Thyroid gland (tissue), 4 donors: ENCODE measurements at regions not wholly inside any gene's neighbourhood (a gene's known extent, or its start where the extent isn't known, plus 50 kb on each side); places are given as distances from the start of the nearest gene placed in this dataset.
A peak's percentile ranks its signal among the peaks of the same experiment; 100 is the strongest.

Experiments used
- DNase-seq, 2 donors: peaks; one replicate each; pipeline ENCODE4 v3.0.0-alpha.2; 2019
- H3K27ac ChIP-seq, 3 donors: fragments of 200-600 bp; sonication (generic); 1 replicate in 2 of 3; 2 replicates in 1 of 3; pipeline ENCODE4 v1.5.1; 2016 to 2019; ENCODE audit warnings: mild to moderate bottlenecking in 1 of 3, moderate library complexity in 1 of 3
- H3K27me3 ChIP-seq: fragments of 200-600 bp; sonication (generic); one replicate; pipeline ENCODE4 v1.5.1; 2019
- H3K36me3 ChIP-seq, 2 donors: fragments of 200-600 bp; sonication (generic); one replicate each; pipeline ENCODE4 v1.5.1; 2016 to 2019
- H3K4me1 ChIP-seq, 2 donors: fragments of 200-600 bp; sonication (generic); one replicate each; pipeline ENCODE4 v1.5.1; 2017 to 2019
- H3K4me3 ChIP-seq, 3 donors: fragments of 200-600 bp; sonication (generic); replicated peaks in 1 of 3; 1 replicate in 2 of 3; 2 replicates in 1 of 3; pipeline ENCODE4 v1.5.1; 2016; ENCODE audit warnings: mild to moderate bottlenecking in 1 of 3
- H3K9me3 ChIP-seq: fragments of 200-600 bp; sonication (generic); one replicate; pipeline ENCODE4 v1.5.1; 2017
- POLR2A ChIP-seq, 2 donors: fragments of 450-650 bp; IDR thresholded peaks; one replicate each; pipeline ENCODE4 v1.6.1; 2017; ENCODE audit warnings: antibody characterized with exemption in 2 of 2, mild to moderate bottlenecking in 2 of 2, moderate library complexity in 1 of 2
- WGBS, 2 donors: methylation state at CpG; one replicate each; pipeline ENCODE4 v1.1.5; 2017; 5-methylcytosine and 5-hydroxymethylcytosine counted together
- intact Hi-C: fragments of 100-400 bp; cut with DNase I; formaldehyde crosslinking; loops from one replicate; pipeline ENCODE4 v1.15.1; 2023
- TF ChIP-seq, protein P1 (sequence below), 6 experiments: fragments of 200-600 bp in 3 of 6; fragments of 450-650 bp in 3 of 6; sonication (generic) in 3 of 6; IDR thresholded peaks; one replicate each; pipeline ENCODE4 v1.5.1; 2016 to 2019; ENCODE audit warnings: antibody characterized with exemption in 6 of 6, mild to moderate bottlenecking in 2 of 6, inconsistent platforms in 1 of 6, moderate library complexity in 1 of 6

GRCh38 chr5:112641515-112642110 is 96.1 kb upstream of the APC start:
- intact Hi-C loops, result no loop called here
- 95 to 96% methylated on average over 4 of the region's 4 CpGs for WGBS, 2 donors
- H3K9me3 ChIP-seq, result no peaks in the 10 kb centered on the region
- H3K36me3 ChIP-seq, result no peaks in the 10 kb centered on the region
- H3K27ac ChIP-seq, result no peak overlapping the region
- no peak overlapping the region for H3K4me3 ChIP-seq
- TF ChIP-seq POLR2A (IDR thresholded peaks at IDR 0.05), result no peak
- TF ChIP-seq, protein P1, sequence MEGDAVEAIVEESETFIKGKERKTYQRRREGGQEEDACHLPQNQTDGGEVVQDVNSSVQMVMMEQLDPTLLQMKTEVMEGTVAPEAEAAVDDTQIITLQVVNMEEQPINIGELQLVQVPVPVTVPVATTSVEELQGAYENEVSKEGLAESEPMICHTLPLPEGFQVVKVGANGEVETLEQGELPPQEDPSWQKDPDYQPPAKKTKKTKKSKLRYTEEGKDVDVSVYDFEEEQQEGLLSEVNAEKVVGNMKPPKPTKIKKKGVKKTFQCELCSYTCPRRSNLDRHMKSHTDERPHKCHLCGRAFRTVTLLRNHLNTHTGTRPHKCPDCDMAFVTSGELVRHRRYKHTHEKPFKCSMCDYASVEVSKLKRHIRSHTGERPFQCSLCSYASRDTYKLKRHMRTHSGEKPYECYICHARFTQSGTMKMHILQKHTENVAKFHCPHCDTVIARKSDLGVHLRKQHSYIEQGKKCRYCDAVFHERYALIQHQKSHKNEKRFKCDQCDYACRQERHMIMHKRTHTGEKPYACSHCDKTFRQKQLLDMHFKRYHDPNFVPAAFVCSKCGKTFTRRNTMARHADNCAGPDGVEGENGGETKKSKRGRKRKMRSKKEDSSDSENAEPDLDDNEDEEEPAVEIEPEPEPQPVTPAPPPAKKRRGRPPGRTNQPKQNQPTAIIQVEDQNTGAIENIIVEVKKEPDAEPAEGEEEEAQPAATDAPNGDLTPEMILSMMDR (IDR thresholded peaks at IDR 0.05), result no peak
- DNase-seq, result no peak
- no peaks in the 10 kb centered on the region for H3K27me3 ChIP-seq
- H3K4me1 ChIP-seq, result peaks cover 2 to 8% of the 10 kb centered on the region in 2 donors

DNA sequence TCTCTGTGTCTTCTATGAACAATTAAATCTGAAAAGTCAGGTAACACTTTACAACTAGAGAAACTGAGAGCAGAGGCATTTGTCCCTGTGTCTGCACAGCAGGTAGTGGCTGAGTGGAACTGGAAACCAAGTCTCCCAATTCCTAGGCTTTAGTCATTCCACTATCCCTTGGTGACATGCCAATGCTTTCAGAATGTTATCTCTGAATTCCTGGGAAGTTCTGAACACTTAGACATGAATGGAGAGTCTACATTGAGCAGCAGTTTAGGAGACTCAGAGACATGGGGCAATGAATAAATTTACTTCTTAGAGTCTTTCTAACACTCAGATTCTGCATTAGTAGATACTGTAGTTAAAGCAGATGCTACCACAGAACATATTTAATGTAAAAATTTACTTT is 94.8 kb upstream of the APC start:
- Histone ChIP-seq H3K9me3 (no peaks in the 10 kb centered on the region), H3K27me3 (no peaks in the 10 kb centered on the region), H3K4me1 (no peaks in the 10 kb centered on the region), H3K27ac (no peak overlapping the region), H3K4me3 (no peak overlapping the region), H3K36me3 (no peaks in the 10 kb centered on the region)
- no peak for DNase-seq
- intact Hi-C loops, result no loop called here
- TF ChIP-seq POLR2A (IDR thresholded peaks at IDR 0.05), result no peak
- TF ChIP-seq, protein P1 (IDR thresholded peaks at IDR 0.05), result no peak

DNA sequence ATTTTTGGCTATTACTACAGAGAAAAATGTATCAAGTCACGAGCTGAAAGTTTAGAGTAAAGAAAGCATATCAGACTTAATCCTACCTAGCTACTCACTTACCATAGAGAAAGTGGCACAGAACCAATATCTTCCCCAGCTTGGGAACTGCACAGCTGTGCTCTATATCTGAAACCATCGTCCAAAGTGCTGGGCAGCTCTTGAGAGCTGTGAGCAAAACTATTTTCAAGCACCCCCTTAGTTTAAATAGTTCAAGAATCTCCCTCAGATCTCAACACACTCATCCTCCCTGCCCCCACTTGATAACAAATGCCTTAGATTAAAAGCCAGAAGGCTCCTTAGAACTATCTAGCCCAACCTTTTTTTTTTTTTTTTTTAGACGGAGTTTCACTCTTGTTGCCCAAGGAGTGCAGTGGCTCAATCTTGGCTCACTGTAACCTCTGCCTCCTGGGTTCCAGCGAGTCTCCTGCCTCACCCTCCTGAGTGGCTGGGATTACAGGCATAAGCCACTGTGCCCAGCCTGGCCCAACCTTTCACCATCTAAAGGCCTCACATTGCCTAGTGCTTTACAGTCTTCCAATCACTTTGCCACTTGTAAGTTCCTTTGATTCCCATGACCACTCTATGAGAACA is 94.2 kb upstream of the APC start:
- intact Hi-C loops, result no loop called here
- peak in 1 of 2 donors; percentile 20 for DNase-seq
- WGBS, 2 donors, result 41 to 51% methylated on average over 4 of the region's 4 CpGs
- TF ChIP-seq, protein P1 (IDR thresholded peaks at IDR 0.05), result no peak
- TF ChIP-seq POLR2A (IDR thresholded peaks at IDR 0.05), result no peak
- Histone ChIP-seq H3K4me1 (no peaks in the 10 kb centered on the region), H3K9me3 (no peaks in the 10 kb centered on the region), H3K36me3 (no peaks in the 10 kb centered on the region), H3K27ac (no peak overlapping the region), H3K4me3 (no peak overlapping the region), H3K27me3 (no peaks in the 10 kb centered on the region)

DNA sequence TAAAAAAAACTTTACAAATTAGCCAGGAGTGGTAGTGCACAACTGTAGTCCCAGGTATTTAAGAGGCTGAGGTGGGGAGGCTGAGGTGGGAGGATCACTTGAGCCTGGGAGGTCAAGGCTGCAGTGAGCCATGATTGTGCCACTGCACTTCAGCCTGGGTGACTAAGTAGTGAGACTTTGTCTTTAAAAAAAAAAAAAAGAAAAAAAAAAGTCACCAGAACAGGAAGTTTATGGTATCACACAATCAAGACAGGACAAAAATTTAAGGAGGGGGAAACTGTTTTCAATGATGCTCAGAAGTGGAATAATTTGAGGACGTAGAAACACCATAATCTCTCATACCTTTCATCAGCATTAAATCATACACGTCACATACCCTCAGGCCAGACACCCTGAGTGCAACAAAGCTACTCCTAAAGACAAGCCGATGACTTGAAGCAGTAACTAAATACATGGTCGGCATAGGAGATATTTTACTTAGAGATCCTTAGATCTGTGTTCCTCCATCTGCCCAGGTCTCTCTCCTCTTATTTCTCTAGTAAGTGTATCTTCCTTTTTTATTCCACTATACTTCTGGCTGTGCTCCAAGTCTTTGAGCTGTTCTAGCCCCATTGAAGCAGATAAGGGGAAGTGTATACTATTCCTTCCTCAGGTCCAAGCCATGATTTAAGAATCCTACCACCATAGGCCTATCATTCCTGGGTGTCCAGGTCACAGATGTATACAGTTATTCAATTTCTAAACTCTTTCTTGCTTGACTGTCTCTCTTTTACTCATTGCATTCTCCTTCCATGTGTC is 91.3 kb upstream of the APC start:
- 88 to 94% methylated on average over 4 of the region's 4 CpGs for WGBS, 2 donors
- H3K4me3 ChIP-seq, result no peak overlapping the region
- no peaks in the 10 kb centered on the region for H3K27me3 ChIP-seq
- no peak for DNase-seq
- no peaks in the 10 kb centered on the region for H3K9me3 ChIP-seq
- no peak overlapping the region for H3K27ac ChIP-seq
- TF ChIP-seq, protein P1 (IDR thresholded peaks at IDR 0.05), result no peak
- no peak for TF ChIP-seq POLR2A (IDR thresholded peaks at IDR 0.05)
- intact Hi-C loops, result no loop called here
- H3K36me3 ChIP-seq, result no peaks in the 10 kb centered on the region
- H3K4me1 ChIP-seq, result no peaks in the 10 kb centered on the region

DNA sequence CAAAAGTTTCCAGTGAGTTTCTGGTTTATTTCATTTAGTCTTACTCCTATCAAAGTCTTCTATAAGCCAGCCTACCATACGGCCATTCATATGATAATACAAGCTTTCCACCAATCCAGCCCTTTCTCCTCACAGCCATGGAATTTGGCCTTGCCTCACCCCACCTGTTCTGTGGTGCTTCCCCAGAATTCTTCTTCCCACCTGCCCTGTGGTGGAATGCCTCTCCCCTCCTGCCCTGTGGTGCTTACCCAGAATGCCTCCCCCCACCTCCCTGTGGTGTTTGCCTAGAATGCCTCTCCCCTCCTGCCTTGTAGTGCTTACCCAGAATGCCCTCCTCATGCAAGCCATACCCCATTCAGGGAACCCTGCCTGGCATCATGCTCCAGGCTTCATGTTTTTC is 90.3 kb upstream of the APC start:
- TF ChIP-seq, protein P1 (IDR thresholded peaks at IDR 0.05), result no peak
- no peak for TF ChIP-seq POLR2A (IDR thresholded peaks at IDR 0.05)
- intact Hi-C loops, result no loop called here
- no peaks in the 10 kb centered on the region for H3K4me1 ChIP-seq
- H3K27ac ChIP-seq, result no peak overlapping the region
- H3K9me3 ChIP-seq, result no peaks in the 10 kb centered on the region
- H3K36me3 ChIP-seq, result no peaks in the 10 kb centered on the region
- DNase-seq, result no peak
- H3K27me3 ChIP-seq, result no peaks in the 10 kb centered on the region
- H3K4me3 ChIP-seq, result no peak overlapping the region
- 89 to 92% methylated on average over 1 of the region's 1 CpG for WGBS, 2 donors
